Thyroid gland (tissue), 4 donors: ENCODE measurements at regions not wholly inside any gene's neighbourhood (a gene's known extent, or its start where the extent isn't known, plus 50 kb on each side); places are given as distances from the start of the nearest gene placed in this dataset.

Experiments used
- CTCF ChIP-seq, 6 experiments: fragments of 200-600 bp in 3 of 6; fragments of 450-650 bp in 3 of 6; sonication (generic) in 3 of 6; IDR thresholded peaks; one replicate each; pipeline ENCODE4 v1.5.1; 2016 to 2019; ENCODE audit warnings: antibody characterized with exemption in 6 of 6, mild to moderate bottlenecking in 2 of 6, inconsistent platforms in 1 of 6, moderate library complexity in 1 of 6
- POLR2A ChIP-seq, 2 donors: fragments of 450-650 bp; IDR thresholded peaks; one replicate each; pipeline ENCODE4 v1.6.1; 2017; ENCODE audit warnings: antibody characterized with exemption in 2 of 2, mild to moderate bottlenecking in 2 of 2, moderate library complexity in 1 of 2

- TF ChIP-seq CTCF (IDR thresholded peaks at IDR 0.05): no peak
- TF ChIP-seq POLR2A (IDR thresholded peaks at IDR 0.05): no peak
Observed at GRCh38 chr18:75827751-75828287, 400.3 kb upstream of the SMIM21 start.
